ENCODE measurements at regions not wholly inside any gene's neighbourhood (a gene's known extent, or its start where the extent isn't known, plus 50 kb on each side); places are given as distances from the start of the nearest gene placed in this dataset.
A peak's percentile ranks its signal among the peaks of the same experiment; 100 is the strongest.

- TF ChIP-seq THRB (CRISPR knock-in tag; conservative IDR thresholded peaks at IDR 0.05) (no peak), NFIC (IDR thresholded peaks at IDR 0.05) (peak; percentile 75), ZNF224 (CRISPR knock-in tag; IDR thresholded peaks at IDR 0.05) (no peak), ZBTB26 (CRISPR knock-in tag; IDR thresholded peaks at IDR 0.05) (no peak), FOS (IDR thresholded peaks at IDR 0.05; ENCODE audit: extremely low read depth, insufficient read length) (no peak), CTCF (IDR thresholded peaks at IDR 0.05 in 2 of 3, conservative IDR thresholded peaks at IDR 0.05 in 1 of 3; ENCODE audit: insufficient read depth in 2 of 3, low read depth in 1 of 3, low read length in 3 of 3) (no peak), TEAD2 (tag; IDR thresholded peaks at IDR 0.05) (no peak), ZNF239 (CRISPR knock-in tag; IDR thresholded peaks at IDR 0.05) (peak; percentile 100), MTF1 (CRISPR knock-in tag; IDR thresholded peaks at IDR 0.05; ENCODE audit: borderline replicate concordance) (no peak), HCFC1 (IDR thresholded peaks at IDR 0.05; ENCODE audit: low read depth, low read length) (no peak), KLF6 (CRISPR knock-in tag; IDR thresholded peaks at IDR 0.05; ENCODE audit: borderline replicate concordance) (no peak), SETDB1 (IDR thresholded peaks at IDR 0.05; ENCODE audit: low read length) (no peak)
Observed at GRCh38 chr5:56288873-56289601, 55.9 kb upstream of the ANKRD55 start.

Data from K562 (cell line).